Fibroblast of upper back skin (primary cell): ENCODE measurements at regions not wholly inside any gene's neighbourhood (a gene's known extent, or its start where the extent isn't known, plus 50 kb on each side); places are given as distances from the start of the nearest gene placed in this dataset.
A peak's percentile ranks its signal among the peaks of the same experiment; 100 is the strongest.
"Not testable (repeated sequence)": the region's sequence is repeated elsewhere in the genome, so short reads cannot be mapped to it uniquely, and the experiment has no call there.

Source experiments
- DNase-seq: peaks from one replicate; pipeline ENCODE4 v3.0.0-alpha.2; 2013

DNA sequence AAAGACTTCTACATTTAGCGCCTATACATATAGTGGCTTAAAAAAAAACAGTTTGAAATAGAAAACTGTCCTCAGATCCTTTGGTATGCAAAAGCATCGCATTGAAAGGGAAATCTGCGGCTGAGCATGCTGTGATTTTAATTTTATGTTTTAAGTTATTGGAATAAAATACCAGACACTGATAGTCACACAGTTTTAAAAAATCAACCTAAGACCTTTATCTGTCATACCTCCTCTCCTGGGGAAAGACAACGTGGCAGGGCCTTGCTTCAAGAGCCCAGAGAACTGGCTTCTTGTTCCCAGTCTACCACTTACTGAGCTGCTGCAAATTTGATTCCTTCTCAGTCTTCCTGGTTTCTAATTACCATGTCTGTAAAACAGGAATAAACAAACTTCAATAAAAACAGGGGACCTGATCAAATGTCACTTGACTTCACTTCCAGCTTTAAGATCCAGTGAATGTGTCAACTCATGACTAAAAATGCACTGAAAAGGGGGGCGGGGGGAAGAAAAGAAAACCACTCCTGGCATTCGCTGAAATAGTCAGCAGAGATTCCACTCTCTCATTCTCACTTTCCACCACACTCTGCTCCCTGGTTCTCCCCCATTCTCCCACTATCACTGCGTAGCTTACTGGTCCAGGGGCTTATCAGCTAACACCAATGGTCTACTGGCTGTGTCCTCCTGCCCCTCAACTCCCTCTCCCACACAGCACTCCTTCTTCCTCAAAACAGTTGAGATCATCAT, 494.7 kb upstream of the MARCKS start:
- peak; percentile 69 for DNase-seq

DNA sequence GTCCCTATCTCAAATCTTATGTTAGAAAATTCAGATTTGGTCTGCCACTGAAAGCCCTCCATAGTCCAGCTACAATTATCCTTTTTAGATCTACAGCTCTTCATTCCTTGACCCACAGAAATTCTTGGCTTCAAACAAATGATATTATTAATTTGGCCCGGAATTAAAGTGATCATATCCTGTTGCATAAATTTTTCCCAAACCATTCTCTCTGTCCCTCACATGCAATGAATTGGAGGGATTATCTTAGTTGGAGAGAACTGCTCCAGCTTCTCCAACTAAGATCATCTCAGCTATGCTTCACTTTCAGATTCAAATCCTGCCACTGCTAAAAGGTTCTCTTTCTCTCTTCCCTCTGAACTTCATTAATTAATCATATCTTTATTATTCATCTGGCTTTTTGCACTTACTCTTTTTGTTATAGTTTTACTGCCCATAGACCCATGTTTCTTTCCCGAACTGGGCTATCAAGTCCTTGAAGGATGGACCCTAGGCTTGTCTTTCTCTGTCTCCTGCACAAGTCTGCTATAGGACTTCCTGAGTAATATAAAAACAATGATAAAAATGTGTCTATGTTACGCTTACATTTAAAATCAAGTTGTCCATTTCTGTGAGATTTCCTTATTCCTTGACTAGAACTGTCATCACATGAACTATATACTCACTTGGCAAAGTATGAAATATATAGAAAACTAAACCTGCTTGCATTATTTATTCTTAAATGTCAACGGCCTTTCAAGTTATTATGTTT, 493.9 kb upstream of the MARCKS start:
- DNase-seq: no peak

DNA sequence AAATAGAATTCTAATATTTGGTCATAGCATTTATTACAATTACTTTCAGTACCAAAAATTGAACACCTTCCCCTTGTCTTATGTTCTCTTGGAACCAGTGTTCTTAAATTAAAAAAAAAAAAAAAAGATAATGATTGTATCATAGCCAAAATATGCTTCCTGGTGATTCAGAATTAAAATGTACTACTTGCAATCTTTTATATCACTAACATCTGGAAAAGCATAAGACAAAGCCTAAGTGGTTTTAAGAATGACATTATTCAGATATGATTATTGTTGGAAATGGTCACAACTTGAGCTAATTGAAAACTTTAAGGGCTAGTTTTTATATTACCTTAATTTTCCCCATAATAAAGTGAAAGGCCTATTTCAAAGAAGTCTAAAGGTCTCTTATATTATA, 493.3 kb upstream of the MARCKS start:
- DNase-seq: peak; percentile 63

DNA sequence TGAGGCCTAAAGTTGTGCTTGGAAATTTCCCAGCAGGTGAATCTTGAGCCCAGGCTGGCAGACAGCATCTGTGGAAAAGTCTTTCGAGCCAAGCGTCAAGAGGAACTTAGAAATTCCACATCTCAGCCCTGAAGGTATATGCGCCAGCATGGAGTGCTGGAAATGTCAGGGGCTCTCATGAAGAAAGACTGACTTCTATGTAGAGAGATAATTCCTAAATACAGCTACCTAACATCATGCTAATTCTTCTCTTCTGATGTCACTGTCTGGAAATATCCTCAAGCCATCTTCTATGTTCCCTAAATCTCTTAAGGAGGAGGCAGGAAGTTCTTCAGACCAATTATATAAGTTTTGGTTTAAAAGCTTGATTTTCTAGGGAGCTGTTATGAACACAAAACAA, 492.4 kb upstream of the MARCKS start:
- DNase-seq: peak; percentile 78

DNA sequence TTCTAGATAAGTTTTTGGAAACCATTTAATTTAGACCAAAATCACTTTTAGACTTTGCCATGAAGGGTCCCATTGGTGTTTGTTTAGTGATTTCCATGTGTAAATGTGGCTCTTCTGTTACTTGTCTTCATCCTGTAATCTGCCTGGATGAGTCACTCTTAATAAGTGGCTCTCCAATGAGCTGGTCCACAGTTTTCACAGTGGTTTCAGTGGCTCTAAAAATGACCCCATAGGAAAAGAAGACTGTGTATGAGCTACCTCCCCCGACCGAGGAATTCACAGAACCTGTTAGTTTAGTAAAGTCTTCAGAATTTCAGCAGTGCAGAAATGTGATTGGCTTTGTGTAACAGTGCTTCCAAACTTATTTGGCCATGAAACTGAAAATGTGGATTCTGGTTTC, 492.0 kb upstream of the MARCKS start:
- peak; percentile 87 for DNase-seq

DNA sequence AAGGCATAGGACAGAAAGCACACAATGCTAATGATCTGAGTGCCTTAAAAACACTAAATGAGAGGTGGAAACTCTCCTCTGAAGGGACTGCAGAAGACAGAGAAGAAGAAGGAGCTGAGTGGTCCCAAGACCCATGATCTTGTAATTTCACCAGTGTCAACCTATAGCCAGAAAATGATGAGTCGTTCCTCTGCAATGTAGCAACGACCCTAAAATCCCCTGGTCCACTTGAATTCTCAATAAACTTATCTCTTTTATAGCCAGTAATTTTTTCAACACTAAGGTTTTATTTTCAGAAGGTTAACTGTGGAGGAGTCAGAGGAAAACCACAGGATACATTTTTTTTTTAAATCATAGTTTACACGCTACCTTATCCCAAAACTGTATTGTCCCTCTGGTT, 490.6 kb upstream of the MARCKS start:
- peak; percentile 51 for DNase-seq

DNA sequence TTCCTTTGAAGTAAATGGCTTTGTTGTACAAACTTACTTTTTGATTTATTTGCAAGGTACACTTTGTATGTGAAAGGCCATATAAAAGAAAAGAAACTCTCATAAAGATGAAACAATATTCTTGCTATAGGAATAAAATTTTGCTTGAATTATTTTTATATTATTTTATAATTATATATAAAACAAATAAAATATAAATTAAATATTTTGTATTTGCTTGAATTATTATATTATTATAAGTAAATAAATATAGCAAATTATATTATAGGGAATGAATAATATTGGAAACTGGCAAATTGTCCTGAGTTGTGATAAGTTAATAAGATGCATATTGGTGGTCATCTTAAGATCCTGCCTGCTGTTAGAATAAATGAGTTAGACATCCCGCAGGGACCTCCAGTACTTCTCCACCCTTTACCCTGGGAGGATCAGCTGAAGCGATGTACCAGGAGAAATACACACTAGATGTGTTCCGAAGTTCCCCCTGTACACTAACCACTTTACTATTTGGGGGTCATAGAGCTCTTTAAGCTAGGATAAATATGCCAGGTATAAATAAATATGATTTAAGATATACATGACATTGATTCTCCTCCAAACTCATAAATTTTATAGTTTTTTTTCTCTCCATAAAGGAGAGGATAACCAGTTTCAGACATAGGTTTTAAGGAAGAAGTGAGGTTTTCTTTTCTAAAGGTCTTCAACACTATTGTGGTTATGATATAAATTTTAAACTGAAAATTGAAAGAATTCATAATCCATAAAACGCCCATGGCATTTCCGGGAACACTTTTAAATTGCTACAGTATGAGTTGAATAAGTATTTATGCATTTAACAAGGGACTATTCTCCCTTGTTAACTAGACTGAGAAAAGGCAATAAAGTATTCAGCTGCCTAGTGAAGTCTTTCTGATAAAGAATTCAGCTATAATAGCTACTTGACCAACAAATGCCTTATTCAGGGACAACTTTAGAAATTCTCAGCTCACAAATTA, 486.3 kb upstream of the MARCKS start:
- DNase-seq: peak; percentile 76

DNA sequence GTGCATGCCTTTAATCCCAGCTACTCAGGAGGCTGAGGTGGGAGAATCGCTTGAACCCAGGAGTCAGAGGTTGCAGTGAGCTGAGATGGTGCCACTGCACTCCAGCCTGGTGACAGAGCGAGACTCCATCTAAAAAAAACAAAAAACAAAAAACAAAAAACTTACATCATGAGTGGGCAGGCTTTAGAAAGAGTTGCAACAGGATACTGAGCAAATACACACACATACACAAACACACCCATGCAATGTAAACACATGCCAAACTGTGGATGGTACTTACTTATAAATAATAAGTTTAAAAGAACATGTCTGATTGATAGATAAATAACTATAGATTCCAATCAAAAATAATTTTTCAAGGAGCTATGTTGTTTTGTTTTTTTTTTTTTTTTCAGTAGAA, 481.7 kb upstream of the MARCKS start:
- not testable (repeated sequence) for DNase-seq

DNA sequence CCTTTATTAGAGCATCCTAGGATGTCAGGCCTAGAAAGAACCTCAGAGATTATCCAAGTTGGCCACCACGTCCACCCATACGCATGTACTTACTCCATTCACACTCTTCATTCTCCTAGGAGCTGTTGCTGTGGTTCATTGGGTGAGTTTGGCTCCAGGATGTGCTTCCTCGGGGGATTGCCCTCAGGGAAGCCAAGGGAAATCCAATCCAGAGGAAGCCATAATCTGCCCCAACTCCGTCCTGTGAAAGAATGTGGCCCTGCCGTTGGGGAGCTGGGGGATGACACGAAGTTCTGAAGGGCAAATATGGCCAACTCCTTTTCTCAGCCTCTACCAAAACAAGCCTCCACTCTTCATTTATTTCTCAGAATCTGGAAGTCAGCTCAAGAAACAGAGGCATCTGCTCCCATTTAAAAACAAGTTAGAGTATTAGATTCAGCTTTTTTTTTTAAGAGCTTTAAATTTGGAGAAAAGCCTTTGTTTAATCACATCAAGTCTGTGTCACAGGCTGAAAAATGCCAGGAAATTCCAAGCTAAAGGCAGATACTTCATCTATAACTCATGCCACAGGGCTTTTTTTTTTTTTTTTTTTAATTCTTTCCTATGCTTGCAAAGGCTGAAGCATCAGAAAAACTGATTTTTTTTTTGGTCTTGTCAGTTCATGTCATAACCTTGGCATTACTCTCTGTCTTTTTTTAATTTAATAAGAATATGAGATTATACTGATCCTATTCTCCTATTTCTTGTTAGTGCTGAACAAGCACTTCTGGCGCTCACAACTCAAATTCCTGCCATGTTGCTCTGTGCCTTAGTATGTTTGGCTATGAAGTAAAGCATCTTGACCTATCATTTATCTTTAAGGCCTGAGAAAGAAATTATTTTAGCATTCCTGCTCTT, 480.9 kb upstream of the MARCKS start:
- peak; percentile 97 for DNase-seq

DNA sequence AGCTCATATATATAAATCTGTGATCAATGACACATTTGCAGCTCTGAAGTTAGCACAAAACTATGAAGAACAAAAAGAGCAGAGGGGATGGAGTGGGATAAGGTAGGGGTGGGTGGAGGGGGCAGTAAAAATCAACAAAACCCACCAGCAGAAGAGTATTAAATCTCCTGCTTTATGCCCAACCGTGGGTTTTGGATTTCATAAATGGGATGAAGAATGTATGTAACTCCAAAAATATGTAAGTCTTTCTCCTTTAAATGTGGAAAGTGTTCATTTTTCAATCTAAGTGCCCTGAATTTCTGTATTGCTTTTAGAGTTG, 480.3 kb upstream of the MARCKS start:
- no peak for DNase-seq

DNA sequence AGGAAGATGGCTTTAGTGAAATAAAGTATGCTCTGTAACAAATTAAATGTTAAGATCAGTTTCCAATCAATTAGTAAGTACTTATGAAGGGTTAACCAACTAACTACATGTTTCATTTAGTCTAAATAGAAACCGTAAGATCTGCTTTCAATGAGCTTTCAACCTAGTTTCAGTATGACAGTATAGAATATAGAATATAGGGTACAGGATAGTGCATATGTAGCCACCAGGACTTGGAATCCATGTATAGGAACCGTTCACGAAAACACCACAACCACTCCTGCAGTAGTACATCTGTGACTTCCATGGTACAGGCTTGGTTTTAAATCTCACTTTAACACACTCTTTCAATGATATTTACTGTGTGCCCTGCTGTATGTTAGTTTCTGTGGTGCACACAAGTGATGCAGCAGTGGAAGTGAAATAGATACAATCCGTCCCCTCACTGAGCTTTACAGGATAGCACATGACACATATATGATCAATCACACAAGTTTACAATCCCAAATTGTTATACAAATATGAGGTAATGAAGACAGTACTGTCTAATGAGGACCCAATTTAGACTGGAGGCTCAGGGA, 479.7 kb upstream of the MARCKS start:
- DNase-seq: no peak

DNA sequence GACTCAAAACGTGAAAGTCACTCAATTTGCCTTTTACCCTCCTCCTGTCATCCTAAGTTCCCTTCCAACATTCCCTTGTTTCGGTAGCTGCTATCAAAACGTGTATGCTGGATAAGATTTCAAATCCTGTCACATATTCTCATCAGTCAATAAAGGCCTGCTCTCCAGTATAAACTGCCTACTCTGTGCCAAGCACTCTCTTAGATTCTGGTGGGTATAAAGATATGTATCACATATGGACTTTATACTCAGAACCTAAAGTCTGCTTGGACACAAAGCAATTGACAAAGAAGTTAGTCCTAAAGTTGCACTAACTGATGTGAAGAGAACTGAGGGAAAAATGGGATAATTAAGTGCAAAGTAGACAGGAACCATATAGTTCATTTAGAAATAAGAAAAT, 476.6 kb upstream of the MARCKS start:
- DNase-seq: no peak

DNA sequence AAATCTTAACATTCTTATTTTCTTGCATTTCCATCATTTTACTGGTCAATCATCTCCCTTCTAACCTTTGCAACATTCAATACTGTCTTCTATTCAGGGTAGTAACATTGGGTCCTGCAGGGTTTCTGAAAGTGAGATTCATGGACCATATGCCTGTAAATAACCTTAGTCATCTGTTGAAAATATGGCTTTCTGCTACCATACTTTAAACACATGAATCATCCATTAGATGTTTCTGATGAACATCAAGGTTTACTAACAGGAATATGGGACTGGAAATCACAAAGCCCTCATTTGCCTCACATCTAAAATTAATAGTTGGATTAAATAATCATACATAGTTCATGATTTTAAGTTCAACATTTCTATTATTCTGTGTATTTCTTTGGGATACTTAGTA, 475.9 kb upstream of the MARCKS start:
- peak; percentile 44 for DNase-seq

DNA sequence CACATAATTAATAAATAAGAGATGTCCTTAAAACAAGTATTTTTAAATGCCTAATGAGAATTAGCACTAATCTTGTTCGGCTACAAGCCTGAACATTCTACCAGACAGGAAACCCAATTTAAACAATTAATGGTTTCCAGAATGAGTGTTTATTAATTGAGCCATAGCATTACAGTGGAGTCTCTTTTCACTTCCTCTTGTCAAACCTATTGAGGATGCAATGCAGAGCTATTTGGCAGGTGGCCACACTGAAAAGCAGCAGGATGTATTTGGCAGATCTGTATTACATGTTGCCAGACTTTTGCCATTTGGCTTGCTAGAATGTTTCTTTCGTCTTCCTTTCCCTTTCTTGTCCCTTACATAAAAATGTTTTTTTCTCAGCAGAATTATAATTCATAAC, 475.2 kb upstream of the MARCKS start:
- DNase-seq: peak; percentile 89

DNA sequence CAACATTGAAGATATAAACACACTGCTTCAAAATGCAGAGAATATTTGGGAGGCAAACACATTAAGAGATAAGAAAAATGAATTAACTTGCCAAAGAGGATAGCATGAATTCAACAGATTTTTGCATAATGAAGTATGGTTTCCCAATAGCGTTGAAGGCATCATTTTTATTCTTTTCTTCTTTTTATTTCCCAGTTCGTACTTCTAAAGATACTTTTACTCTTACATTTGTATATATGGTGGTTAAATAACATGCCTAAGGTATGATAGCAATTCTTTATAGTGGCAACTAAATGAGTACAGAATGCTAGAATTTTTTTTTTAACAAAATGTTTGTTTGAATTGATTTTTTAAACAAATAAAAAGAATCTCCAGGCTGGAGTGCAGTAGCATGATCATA, 473.4 kb upstream of the MARCKS start:
- no peak for DNase-seq

DNA sequence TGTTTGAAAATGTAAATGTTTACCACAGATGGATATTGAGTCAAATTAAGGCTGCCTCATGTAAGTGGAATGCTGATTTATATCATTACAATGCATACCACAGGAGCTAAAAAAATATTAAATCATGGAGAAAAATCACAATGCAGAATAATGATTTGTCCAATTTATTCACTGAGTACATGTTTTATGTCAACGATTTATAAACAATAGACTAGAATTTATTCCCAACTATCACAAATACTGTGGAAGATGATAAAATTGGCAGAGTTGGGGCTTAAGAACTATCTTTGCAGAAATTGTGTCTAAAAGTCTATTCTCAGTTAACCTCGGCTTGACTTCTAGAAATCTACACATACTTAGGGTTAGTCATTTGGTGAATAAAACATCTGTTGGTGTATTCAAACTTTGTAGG, 472.1 kb upstream of the MARCKS start:
- peak; percentile 84 for DNase-seq

DNA sequence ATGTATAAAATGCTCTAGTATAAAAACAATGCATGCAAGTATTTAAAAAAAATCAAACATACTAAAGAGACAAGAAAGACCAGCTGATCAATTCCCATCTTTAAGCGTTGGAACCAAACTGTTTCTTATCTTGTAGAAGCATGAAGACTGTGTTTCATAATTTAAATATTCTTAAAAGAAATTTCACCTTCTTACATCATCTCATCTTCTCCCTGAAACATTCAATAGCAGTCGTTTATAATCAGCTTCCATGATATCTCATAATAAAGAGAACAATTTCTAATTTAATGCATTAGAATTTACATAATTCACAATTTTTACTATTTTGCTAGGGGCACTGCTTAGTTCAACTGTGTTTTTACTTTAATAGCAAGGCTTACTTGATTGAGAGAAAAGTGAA, 468.1 kb upstream of the MARCKS start:
- peak; percentile 61 for DNase-seq

DNA sequence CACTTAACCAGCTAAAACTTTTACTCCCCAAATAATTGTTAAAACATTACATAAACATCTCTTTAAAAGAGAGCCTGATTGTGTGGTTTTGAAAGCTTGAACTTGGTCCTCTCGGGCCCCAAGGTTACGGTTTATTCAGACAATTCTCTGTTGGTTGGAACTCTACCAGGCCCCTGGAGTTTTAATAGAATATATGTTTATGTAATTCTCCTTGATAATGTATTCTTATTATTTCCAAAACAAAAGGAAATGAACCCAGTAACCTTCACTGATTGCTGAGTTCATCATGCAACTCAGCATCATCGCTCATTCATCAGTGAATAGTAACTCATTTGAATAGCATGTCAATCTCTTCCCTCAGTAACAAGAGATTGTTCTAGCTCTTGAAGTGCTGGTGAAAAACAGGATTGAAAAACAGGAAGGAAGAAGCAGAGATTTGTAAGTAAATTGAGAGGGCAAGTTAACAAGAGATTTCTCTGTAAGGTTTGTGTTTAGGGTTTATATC, 464.5 kb upstream of the MARCKS start:
- no peak for DNase-seq

DNA sequence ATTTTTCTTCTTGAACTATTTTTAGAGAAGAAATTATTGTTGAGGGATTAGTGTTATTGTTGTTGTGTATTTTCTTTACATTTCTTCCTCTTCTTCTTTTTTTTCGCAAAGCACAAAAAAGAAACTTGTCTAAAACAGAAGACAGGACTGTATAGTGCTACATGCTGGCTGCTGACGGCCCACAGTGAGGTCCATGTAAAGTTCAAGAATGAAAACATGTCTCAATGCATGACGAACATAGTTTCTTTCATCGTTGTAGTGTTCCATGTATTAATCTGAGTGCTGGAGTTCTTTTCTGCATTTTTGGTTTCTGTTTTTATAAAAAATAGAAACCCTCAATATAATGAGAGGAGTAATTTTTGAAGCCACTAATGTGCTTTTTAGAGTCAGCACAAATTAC, 462.9 kb upstream of the MARCKS start:
- peak; percentile 47 for DNase-seq

DNA sequence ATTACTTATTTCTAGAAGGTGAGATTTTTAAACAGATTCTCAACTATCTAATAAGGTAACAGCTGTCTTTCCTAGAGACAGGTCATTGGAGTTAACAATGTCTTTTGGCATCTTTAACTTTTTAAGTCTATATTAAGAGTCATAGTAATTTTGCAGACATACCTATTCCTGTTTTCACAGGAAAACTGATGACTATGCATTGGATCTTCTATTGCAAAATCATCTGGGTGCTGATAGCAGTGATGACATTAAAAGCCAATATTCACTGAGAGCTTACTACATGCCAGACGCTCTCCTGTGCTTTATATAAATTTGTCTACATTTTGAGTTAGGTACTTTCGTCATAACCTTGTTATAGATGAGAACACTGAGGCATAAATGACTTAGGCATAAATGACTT, 462.4 kb upstream of the MARCKS start:
- peak; percentile 59 for DNase-seq

DNA sequence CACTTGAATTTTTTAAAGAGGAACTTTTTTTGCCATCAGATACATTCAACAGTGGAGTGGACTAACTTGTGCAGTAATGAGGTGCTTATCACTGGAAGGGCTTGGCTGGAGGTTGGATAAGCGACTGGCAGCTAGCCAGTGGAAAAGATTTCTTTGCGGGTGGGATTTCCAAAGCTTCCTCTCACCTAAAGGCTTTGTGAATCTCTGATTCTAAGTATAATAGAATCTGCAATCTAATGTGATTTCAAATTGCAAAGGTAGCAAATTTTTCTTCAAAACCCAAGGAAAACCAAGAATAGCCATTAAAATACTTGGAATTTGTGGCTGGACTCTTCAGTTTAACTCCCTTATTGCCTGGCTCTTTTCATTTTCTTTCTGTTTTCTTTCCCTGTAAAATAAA, 460.4 kb upstream of the MARCKS start:
- peak; percentile 49 for DNase-seq

DNA sequence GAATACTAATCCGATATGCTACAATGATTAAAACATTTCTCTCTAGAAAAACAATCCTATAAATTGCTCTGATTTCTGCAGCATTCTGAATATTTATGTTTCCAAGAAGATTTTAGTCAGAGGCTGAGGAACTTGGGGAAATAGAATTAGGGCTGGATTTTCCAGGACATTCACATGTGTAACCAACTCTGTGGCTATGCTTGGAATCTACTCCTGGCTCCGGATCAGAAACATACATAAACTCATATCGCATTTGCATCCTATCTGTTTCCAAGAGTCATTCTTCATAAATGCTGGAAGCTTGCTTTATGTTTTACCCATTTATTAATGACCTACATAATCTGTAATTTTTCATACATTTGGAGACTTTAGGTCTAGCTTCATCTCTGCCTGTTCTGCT, 459.9 kb upstream of the MARCKS start:
- DNase-seq: peak; percentile 93
